ENCODE measurements at regions not wholly inside any gene's neighbourhood (a gene's known extent, or its start where the extent isn't known, plus 50 kb on each side); places are given as distances from the start of the nearest gene placed in this dataset.

GRCh38 chr20:60822699-60823607 lies 429.1 kb upstream of the CDH4 start:
- no peaks in the 10 kb centered on the region for H3K23me2 ChIP-seq (ENCODE audit: low read depth, low read length)
- no peak overlapping the region for H3K4ac ChIP-seq (replicated peaks; ENCODE audit: insufficient read length, low read depth, low read length)
- H3K36me3 ChIP-seq (ENCODE audit: control insufficient read depth in 2 of 4, insufficient read depth in 4 of 4, low read length in 3 of 4), result no peaks in the 10 kb centered on the region
- H3K9ac ChIP-seq (replicated peaks in 1 of 4; ENCODE audit: extremely low read depth in 1 of 4, low read depth in 3 of 4, low read length in 3 of 4), result no peak overlapping the region
- no peak overlapping the region for H2AK5ac ChIP-seq (ENCODE audit: low read depth, low read length)
- no peak overlapping the region for H2AFZ ChIP-seq (ENCODE audit: low read length)
- DNase-seq (ENCODE audit: low read depth in 1 of 2, low spot score in 2 of 2) (no peak), FAIRE-seq (no peak)
- H3K56ac ChIP-seq (replicated peaks; ENCODE audit: insufficient read length, low read depth, low read length), result no peak overlapping the region
- no peak overlapping the region for H4K91ac ChIP-seq (replicated peaks; ENCODE audit: insufficient read length, low read length)
- no peaks in the 10 kb centered on the region for H3K79me2 ChIP-seq (ENCODE audit: control insufficient read depth in 1 of 2, insufficient read depth in 2 of 2, low read length in 2 of 2)
- no peaks in the 10 kb centered on the region for H3K9me3 ChIP-seq (ENCODE audit: insufficient read depth in 2 of 2, low read depth in 1 of 2, low read length in 1 of 2)
- H3K79me1 ChIP-seq (ENCODE audit: low read depth, low read length), result no peaks in the 10 kb centered on the region
- no peak overlapping the region for H3K14ac ChIP-seq (ENCODE audit: insufficient read length)
- H3K18ac ChIP-seq (ENCODE audit: extremely low read depth, low read length), result no peak overlapping the region
- H2BK5ac ChIP-seq (ENCODE audit: low read depth, low read length), result no peak overlapping the region
- H2BK20ac ChIP-seq (ENCODE audit: low read length), result no peak overlapping the region
- no peaks in the 10 kb centered on the region for H4K20me1 ChIP-seq (replicated peaks in 1 of 2; ENCODE audit: control insufficient read depth in 1 of 2, insufficient read depth in 2 of 2, low read length in 2 of 2)
- no peak overlapping the region for H3K4me2 ChIP-seq (ENCODE audit: insufficient read depth in 1 of 2, low read depth in 2 of 2, low read length in 2 of 2)
- CTCF ChIA-PET (ENCODE audit: partially characterized antibody), result interaction anchor here (0.7 kb wide), 1 partner anchor 492 kb away, joined by 3 read pairs; no protein-coding TSS in a partner anchor
- H4K8ac ChIP-seq (ENCODE audit: extremely low read depth, insufficient read depth, low read length), result no peak overlapping the region
- H3K27me3 ChIP-seq (replicated peaks in 1 of 4; ENCODE audit: control insufficient read depth in 3 of 4, extremely low read depth in 1 of 4, insufficient read depth in 3 of 4, low read length in 3 of 4), result no peaks in the 10 kb centered on the region; a peak in 1 of 7 replicates
- no peak overlapping the region for H2BK12ac ChIP-seq (ENCODE audit: low read depth, low read length)
- POLR2A ChIA-PET (ENCODE audit: partially characterized antibody), result no interaction called here
- H3K4me3 ChIP-seq (ENCODE audit: extremely low read depth in 1 of 4, insufficient read depth in 2 of 4, low read depth in 3 of 4, low read length in 4 of 4), result no peak overlapping the region
- no peak overlapping the region for H3K27ac ChIP-seq (ENCODE audit: low read depth, low read length)
- WGBS, 2 experiments (ENCODE audit: extremely low coverage in 1 of 2, insufficient coverage in 1 of 2, insufficient read length in 1 of 2, insufficient replicate concordance in 2 of 2, low coverage in 1 of 2, low lambda C conversion rate in 2 of 2, missing lambda C conversion rate in 1 of 2), result 93% methylated on average over 10 of the region's 10 CpGs; no CpG with 5 or more reads in 1 of the 2 experiments
- no peaks in the 10 kb centered on the region for H3K4me1 ChIP-seq (replicated peaks in 1 of 4; ENCODE audit: control insufficient read depth in 3 of 4, insufficient read depth in 4 of 4, low read length in 3 of 4)
- H2BK15ac ChIP-seq (ENCODE audit: low read length), result no peak overlapping the region
- H3K23ac ChIP-seq (ENCODE audit: insufficient read length), result no peak overlapping the region
- H4K5ac ChIP-seq (ENCODE audit: insufficient read length, low read depth, low read length), result no peak overlapping the region
- no peak overlapping the region for H2BK120ac ChIP-seq (replicated peaks; ENCODE audit: low read depth, low read length)
- no peak for TF ChIP-seq BRCA1 (IDR thresholded peaks at IDR 0.05; ENCODE audit: low read depth, low read length)
- no peak for TF ChIP-seq JUND (IDR thresholded peaks at IDR 0.05; ENCODE audit: low read length)
- TF ChIP-seq CBX8 (IDR thresholded peaks at IDR 0.05; ENCODE audit: borderline replicate concordance, low read depth, low read length), result no peak
- no peak for TF ChIP-seq SAP30 (IDR thresholded peaks at IDR 0.05; ENCODE audit: insufficient read depth, insufficient replicate concordance, low read length)
- no peak for TF ChIP-seq EP300 (IDR thresholded peaks at IDR 0.05; ENCODE audit: borderline replicate concordance in 1 of 2, low read depth in 2 of 2, low read length in 2 of 2)
- no peak for TF ChIP-seq ZNF274 (IDR thresholded peaks at IDR 0.05; ENCODE audit: borderline replicate concordance, extremely low read depth, low read length)
- no peak for TF ChIP-seq ATF3 (IDR thresholded peaks at IDR 0.05; ENCODE audit: insufficient read depth, low read depth, low read length)
- TF ChIP-seq RBBP5 (IDR thresholded peaks at IDR 0.05; ENCODE audit: borderline replicate concordance, low read depth, low read length), result no peak
- TF ChIP-seq USF2 (IDR thresholded peaks at IDR 0.05; ENCODE audit: low read length), result no peak
- TF ChIP-seq SP1 (IDR thresholded peaks at IDR 0.05; ENCODE audit: low read depth, low read length), result no peak

Measured in H1 (cell line).